ENCODE measurements at regions not wholly inside any gene's neighbourhood (a gene's known extent, or its start where the extent isn't known, plus 50 kb on each side); places are given as distances from the start of the nearest gene placed in this dataset.

DNA sequence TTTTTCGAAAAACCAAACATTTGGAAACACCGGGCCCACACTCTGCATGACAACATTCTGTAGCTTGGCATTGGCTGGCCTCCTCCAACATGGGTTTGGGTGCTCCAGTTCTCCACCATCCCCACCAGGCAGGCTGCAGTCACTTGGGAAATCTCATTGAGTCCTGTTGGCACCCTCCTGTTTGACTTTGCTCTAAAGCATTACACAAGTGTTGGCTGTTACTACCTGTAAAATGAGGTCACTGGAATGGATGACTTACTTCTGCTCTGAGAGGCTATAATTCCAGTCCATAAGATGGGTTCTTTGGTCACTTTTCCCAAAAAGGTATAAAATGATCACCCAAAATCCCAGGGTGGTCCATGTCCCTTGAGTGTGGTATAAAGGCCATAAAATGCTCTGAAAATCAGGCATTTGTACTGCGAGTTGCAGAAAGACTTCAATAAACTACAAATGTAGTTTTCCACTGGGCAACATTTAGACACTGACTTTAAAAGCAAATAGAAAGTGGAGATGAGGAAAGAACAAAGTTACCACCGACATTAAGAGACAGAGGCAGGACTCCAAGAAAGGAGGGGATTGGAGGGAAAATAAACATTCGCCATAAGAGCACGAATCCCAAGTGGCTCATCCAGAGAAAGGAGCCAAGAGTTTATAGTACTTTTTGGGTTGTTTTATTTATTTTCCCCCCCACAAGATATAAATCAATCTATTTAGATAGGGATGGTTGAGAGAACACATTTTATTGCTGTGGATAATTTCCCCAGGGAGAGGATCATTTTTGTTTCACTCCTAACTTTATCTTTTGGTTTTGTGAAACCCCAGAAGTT lies 295.1 kb downstream of the TLE1 start:
- DNase-seq (ENCODE audit: low read depth) = no peak

DNA sequence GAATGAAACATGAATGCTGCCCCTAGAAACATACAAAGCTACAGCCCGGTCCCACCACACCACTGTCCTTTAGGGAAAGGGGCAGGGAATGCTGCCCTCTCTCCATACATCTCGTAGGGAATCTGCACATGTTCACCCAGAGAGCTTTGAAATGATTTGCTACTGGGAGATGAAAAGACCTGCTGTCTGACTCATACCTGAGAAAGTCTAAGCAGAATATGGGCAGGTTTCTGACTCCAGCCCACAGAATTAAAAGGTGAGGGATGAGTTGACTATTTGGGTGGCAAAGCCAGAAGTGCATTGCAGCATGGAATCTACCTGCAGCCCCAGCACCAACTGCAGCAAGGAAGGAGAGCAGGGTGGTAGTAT lies 297.9 kb downstream of the TLE1 start:
- DNase-seq (ENCODE audit: low read depth) = no peak

DNA sequence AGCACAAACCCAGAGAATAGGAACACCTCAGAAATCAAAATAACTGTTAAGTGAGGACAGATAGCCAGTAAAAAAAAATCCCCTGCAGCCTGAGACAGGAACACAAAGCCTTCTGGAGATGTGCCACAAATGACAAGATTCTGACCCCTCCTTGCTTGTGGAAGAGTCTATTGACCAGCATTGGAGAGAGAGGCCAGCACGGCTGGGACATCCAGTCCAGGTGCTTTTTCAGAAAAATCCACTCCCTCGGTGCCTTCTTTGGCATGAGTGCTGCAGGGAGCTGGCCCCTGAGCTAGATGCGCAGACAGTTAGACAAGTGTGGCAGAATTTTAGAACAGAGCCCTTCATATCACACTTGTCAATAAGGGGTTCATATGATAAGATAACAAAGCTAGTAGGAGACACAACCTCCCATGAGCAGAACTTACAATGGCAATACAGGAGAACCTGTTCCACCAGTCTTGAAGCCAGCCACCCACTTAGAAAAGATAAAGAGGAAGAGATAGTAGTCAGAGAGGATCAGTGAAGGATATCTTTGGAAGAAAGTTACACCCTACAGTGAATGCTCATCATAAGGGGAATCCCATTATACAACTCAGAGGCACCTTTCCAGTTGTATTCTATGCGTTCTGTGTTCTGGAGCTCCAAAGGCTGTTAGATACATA lies 298.4 kb downstream of the TLE1 start:
- DNase-seq (ENCODE audit: low read depth) = no peak

DNA sequence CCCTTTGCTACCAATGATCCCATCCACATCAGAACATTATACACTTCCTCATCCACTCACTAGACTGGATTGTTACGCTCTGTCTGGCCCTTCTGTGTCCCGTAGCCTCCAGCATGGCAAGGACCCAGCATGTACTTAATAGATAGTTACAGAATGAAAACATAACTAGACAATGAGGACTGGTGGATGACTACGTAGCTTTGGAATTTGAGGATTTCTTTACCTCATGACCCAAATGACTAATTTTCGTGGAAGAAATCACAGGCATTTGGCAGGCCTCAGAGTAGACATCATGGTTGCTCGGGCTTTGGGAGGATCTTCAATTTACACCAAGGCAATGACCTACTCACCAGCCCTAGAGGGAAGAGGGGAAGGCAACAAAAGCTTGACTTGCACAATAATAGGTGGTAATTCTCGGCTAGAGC lies 299.8 kb downstream of the TLE1 start:
- DNase-seq (ENCODE audit: low read depth) = peak; percentile 96

DNA sequence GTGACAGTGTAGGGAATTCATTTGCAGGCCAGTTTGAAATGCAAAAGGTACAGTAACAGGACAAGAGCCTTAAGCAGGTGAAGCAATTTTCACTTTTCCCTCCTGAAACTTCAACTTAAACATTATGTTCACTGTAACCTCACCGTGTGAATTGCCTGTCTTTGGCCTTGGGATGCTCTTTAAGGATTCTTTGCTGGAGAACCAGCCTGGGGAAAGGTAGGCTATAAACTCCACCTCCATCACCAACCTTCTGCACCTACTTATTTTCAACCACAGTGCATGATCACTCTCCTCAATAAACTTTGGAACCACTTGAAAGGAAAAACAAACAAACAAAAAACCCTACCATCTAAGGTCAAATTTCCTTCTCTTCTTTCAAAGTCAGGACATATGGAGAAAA lies 300.5 kb downstream of the TLE1 start:
- no peak for DNase-seq (ENCODE audit: low read depth)

DNA sequence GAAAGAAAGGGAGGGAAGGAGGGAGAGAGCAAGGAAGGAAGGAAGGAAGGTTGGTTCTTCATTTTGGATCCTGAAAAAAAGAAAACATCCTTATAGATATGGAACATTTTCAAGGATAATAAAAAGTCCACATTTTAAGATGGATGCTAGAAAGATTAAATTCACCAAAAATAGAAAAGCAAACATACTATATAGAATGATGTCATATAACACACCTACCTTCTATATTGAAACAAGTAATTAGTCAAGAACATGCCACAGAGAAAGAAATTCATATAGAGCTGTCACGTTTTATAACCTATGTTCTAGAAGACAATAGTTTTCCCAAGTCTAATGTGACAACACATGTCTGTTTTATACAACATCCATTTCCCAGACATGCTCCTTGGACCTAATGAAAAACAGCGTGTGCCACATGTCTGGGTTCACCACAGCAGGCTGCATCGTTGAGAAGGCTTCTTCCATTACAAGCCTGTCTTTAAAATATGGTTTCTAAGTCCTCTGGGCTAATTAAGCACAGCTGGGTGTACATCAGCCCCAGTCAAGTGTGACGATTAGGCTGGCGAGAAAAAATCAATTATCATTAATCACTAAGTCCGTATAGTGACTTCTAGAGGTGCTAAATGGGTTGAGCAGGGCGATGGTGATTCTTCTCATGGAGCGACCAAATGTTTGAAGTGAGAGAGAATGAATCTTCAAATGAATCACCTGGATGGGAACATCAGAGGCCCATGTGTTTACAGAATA lies 301.8 kb downstream of the TLE1 start:
- no peak for DNase-seq (ENCODE audit: low read depth)

DNA sequence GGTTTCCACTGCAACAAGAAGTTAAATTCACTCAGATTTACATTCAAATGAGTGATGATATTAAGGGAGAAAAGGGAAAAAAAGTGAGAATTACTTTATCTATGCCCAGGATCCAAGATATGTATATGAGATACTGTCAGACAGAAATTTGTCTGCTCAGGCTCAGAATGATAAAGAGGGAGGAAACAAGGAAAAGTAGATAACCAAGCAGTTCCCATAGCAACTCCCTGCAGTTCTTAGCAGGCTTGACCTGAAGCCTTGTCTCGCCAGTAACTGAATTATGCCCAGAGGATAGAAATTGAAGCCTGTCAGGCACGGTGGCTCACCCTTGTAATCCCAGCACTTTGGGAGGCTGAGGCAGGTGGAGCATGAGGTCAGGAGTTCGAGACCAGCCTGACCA lies 304.4 kb downstream of the TLE1 start:
- no peak for DNase-seq (ENCODE audit: low read depth)

DNA sequence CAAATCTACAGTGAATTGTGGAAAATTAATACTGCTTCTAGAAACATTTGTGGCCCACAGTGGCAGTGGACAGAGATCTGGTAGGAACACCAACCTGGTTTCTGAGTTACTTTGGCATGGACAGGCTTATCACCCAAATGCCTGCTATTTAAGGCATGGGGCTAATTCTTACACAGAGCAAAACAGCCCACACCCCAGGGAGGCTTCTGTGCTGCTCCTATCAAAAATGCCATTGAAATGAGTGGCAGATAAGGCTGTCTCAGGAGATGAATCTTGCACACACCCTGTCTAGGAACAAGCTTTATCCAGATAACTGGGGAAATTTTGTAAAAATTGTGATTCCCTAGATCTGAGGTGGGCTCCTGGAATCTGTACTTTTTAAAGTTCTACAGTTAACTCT lies 307.1 kb downstream of the TLE1 start:
- no peak for DNase-seq (ENCODE audit: low read depth)

DNA sequence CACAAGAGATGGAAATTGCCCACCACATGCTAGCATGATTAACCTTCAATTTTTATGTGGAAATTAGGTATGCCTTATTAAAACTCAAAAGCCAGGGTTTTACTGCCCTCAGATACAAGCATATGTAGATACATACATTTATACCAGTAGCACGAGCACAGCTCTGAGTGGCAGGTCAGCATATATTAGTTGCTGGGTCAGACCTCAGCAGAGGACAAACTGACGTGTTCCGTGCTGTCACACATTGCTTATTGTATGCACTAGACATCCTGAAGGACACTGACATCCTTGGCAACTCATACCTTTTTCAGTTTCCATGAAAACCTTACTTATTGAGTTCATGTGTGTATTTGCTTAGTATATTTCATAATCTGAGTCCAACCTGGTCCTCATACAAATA lies 307.7 kb downstream of the TLE1 start:
- no peak for DNase-seq (ENCODE audit: low read depth)

DNA sequence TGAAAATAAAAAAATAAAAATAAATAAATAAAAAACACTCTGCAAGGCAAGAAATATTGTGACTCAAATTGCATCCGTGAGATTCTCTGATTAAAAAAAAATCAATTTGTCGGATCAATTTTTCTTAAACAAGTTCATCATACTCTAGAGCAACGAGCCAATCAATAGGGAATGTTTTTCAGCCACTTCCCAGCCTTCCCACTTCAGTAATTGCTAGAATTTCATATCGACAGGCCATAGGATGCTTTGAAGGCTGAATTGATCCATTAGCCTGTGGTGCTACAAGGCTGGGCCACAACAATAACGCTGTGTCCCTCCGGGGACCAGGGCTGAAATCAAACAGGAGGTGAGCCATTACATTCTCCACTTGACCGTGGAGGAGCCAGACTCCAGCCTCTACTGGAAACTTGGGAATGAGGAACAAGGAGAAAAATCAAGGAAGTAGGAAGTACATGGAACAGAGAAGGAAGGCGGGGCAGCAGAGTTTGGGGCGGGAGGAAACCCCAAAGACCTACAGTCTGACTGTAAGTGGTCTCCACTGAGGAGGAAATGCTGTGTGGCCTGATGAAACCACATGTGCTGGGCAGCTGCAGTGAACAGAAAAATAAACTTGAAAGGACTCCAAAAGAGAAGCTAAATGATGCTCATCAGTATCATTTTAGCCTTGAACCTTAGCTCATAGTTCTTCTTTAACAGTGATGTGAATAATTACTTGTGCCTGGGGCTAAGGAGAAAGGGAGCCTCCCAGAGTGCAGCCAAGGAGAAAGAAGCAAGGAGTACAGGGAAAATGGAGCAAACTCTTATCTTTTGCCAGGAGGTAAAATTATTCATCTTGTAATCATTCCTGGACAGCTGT lies 308.6 kb downstream of the TLE1 start:
- no peak for DNase-seq (ENCODE audit: low read depth)

DNA sequence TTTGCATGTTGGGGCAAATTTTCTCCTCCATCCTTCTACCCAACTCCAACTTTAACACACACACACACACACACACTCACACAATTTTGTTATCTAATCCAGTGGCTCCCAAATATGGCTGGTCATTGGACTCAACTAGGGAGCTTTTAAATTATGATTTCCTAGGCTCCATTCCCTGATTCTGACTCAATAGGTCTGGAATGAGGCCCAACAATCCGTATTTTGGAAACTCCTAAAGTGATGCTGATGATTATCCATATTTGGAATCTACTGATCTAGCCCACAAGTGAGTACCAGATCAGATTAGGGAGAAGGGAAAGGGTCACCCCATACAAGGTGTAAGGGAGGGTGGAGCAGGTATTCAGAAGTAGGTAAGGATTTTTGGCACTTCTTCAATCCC lies 309.7 kb downstream of the TLE1 start:
- DNase-seq (ENCODE audit: low read depth) = no peak

DNA sequence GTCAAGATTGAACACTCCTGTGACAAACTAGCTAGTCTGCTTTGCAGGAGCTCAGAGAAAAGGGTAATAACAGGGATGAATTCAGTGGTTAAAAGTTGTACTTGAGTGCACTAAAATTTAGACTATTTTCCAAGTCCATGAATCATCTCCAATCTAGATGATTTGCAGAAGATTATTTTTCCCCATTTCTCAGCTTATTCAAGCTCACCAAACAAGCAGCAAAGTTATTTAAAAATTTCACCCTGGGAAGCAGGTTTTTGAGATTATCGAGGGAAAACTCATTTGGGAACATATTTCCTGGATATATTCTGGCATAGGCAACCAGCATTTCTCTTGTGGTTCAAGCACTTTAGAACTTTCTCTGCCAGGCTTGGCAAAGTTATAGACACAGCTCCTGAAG lies 311.4 kb downstream of the TLE1 start:
- no peak for DNase-seq (ENCODE audit: low read depth)

DNA sequence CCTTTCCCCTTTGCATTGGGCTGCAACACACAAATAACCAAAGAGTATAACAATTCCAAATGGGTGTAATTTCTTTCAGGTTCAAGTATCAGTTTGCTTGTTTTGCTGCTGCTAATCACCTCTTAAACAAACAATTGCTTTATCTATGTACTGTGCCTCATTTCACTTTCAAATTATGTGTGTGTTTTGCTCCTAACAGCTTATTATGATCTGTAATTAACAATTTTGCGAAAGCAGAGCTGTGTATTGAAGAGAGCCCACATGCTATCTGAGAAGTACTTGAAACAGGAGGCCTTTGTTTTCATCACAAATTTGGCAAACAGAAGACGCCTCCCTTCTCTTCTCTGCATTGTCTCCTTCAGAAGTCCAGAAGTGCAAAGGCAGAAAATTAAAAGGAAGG lies 312.0 kb downstream of the TLE1 start:
- DNase-seq (ENCODE audit: low read depth) = no peak

DNA sequence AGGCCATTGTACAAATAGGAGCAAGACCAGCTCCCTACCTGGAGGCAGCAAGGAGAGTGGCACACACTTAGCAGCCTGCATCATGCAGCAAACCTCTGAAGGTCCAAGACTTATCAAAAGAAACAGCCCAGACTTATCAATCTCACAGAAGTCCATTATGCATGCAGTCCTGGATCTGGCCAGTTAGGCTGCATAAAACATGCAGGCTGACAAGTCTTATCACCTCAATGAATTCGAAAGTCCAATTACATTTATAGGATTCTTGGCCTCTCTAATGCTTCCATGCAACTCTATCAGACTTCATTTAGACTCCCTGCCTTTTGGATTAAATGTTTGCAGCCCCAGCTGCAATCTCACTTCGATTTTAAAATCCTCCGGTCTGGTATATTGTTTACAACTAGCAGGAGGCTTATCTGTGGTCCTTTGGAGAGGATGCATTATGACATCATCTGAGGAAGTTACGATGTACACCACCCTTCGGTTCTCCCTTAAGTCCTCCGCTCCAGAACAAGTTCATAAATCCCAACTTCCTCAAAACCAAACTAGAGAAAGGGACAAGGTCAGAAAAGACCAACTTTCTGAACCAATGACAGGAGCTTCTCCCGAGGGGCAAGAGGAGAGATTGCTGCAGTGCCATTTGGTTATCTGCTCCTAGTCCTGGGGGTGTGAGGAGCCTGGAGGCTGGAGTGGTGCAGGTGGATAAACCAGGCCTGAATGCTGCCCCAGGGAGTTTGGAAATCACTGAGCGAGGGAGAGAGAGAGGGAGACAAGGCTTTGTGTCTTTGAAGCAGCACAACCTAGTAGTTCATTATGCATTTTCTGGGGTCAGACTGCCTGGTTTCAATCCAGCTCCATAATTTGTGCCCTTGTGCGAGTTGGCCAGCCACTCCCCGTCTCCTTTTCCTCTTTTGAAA lies 313.9 kb downstream of the TLE1 start:
- DNase-seq (ENCODE audit: low read depth) = no peak

DNA sequence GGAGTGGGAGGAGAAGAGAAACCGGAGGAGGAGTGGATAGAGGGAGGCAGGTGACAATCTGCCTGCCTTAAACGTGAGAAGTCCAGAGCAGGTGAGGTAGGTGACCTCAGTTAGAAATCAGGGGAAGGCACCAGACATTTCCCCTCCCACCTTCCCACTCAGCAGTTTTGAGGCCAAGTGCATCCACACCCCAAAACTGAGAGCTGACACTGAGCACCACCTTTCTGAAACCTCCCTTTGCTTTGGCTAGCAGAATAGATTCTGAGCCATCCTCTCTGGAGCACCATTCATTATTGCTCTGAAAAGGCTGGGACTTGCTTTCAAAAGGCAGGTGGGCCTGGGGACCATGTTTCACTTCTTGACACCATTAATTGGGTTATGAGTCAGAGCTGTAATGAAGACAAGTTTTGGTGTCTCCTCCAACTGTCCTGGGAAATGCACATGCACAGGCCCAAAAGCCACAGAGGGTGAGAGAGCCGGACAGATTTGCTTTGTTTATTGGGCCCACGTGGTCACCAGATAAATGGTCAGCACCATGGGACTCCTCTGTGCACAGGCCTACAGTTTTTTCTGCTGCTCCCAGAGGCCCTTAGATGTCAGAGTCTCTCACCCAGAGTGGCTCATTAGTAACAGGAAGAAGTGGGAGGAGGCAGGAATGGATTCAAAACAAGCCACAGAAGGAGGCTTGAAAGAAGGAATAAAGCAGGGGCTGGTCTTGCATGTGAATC lies 314.7 kb downstream of the TLE1 start:
- peak; percentile 43 for DNase-seq (ENCODE audit: low read depth)

DNA sequence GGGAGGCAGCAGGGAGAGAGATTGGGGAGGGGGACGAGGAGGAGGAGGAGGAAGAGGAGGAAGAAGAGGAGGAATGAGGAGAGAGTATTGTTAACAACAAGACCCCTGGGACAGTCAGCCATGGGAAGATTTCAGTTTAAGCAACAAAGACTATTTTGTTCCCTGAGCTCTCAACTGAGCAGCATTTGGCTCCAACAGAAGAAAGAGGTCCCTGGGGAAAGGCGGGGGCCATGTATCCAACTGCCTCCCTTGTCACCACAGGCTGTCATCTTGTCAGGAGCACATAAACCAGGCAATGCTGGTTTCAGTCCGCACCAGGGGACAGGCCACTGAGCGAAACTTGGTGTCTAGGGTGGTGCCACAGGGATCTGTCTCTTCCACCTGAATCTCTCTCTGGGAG lies 316.1 kb downstream of the TLE1 start:
- no peak for DNase-seq (ENCODE audit: low read depth)

DNA sequence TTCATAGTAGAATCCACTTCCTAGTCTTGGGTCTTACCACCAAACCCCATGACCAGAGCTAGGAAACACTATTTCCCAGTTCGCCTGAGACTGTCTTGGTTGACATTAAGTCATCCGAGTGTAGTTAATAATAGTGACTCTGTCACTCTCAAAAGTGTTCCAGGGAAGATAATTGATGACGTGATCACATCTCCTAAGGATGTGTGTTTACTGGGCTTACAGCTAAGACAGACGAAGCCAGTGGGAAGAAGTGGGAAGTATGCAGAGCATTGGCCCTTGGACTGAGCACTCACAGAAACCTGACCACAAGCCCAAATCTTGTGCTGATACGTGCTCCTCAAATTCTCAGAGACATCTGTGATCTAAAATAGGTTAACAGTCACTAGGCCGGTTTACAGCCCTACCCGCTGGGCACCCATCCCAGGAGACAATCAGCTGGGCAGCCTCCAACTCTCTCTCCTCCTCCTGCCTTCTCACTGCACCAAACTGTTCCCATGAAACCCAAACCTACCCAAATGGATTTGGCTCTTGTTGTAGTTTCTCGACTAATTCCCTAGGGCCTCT lies 316.6 kb downstream of the TLE1 start:
- DNase-seq (ENCODE audit: low read depth) = no peak

DNA sequence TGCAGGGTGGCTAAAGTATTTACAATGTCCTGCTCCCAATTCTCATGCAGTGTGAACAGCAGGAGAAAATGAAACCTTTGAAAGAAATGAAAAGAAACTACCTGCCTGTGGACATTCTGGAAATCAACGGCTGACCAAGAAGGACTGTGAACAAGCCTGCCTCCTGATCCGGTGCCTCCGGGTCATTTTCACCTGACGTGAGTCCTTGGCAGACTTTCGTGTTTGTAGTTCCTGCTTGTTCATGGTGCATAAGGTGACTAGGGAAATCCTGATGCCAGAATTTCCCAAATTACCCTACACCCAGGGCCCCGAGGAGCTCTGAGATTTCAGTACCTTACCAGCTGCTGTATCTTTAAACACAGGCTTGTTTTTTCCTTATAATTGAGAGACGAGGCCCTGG lies 317.5 kb downstream of the TLE1 start:
- no peak for DNase-seq (ENCODE audit: low read depth)

DNA sequence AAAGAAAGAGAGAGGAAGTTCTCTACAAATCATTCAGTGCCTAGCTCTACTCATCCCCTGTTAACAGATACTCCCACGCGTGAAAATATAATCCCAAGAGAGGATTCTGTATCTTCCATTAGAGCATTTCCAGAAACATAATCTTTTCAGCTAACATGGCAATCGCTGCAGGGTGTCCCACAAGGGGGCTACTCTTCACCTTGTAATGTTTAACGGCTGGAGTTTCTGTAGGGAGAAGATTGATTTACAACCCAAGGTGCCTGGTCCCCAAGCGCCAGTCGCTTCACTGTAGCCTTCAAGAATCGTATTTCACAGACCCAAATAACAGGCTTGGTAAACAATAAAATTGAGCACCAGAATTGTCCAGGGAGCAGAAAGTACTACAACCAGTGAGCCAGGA lies 318.7 kb downstream of the TLE1 start:
- no peak for DNase-seq (ENCODE audit: low read depth)
